ENCODE measurements at regions not wholly inside any gene's neighbourhood (a gene's known extent, or its start where the extent isn't known, plus 50 kb on each side); places are given as distances from the start of the nearest gene placed in this dataset.

GRCh38 chr3:26449996-26450395 lies 172.6 kb upstream of the LRRC3B start:
- Histone ChIP-seq H3K9me3 (ENCODE audit: severe bottlenecking) (peaks cover 2% of the 10 kb centered on the region), H3K4me1 (ENCODE audit: insufficient read depth, poor library complexity, severe bottlenecking) (no peaks in the 10 kb centered on the region), H3K27ac (ENCODE audit: poor library complexity, severe bottlenecking) (no peak overlapping the region), H3K27me3 (ENCODE audit: insufficient read depth, poor library complexity, severe bottlenecking) (no peaks in the 10 kb centered on the region), H3K4me3 (ENCODE audit: severe bottlenecking) (no peak overlapping the region), H3K36me3 (ENCODE audit: low read depth) (no peaks in the 10 kb centered on the region)
- DNase-seq (ENCODE audit: low spot score) = no peak
- no peak for TF ChIP-seq CTCF (IDR thresholded peaks at IDR 0.05; ENCODE audit: poor library complexity, severe bottlenecking)
- no peak for ATAC-seq (ENCODE audit: low read depth)

GRCh38 chr3:26452363-26452762 lies 170.2 kb upstream of the LRRC3B start:
- Histone ChIP-seq H3K36me3 (ENCODE audit: low read depth) (no peaks in the 10 kb centered on the region), H3K4me1 (ENCODE audit: insufficient read depth, poor library complexity, severe bottlenecking) (no peaks in the 10 kb centered on the region), H3K27me3 (ENCODE audit: insufficient read depth, poor library complexity, severe bottlenecking) (no peaks in the 10 kb centered on the region), H3K4me3 (ENCODE audit: severe bottlenecking) (no peak overlapping the region), H3K27ac (ENCODE audit: poor library complexity, severe bottlenecking) (no peak overlapping the region), H3K9me3 (ENCODE audit: severe bottlenecking) (peaks cover 2% of the 10 kb centered on the region)
- DNase-seq (ENCODE audit: low spot score) (no peak), ATAC-seq (ENCODE audit: low read depth) (no peak)
- no peak for TF ChIP-seq CTCF (IDR thresholded peaks at IDR 0.05; ENCODE audit: poor library complexity, severe bottlenecking)

- no peaks in the 10 kb centered on the region for H3K36me3 ChIP-seq (ENCODE audit: low read depth)
- no peak for DNase-seq (ENCODE audit: low spot score)
- TF ChIP-seq CTCF (IDR thresholded peaks at IDR 0.05; ENCODE audit: poor library complexity, severe bottlenecking) = no peak
- no peaks in the 10 kb centered on the region for H3K9me3 ChIP-seq (ENCODE audit: severe bottlenecking)
- H3K4me3 ChIP-seq (ENCODE audit: severe bottlenecking) = no peak overlapping the region
- no peaks in the 10 kb centered on the region for H3K4me1 ChIP-seq (ENCODE audit: insufficient read depth, poor library complexity, severe bottlenecking)
- H3K27ac ChIP-seq (ENCODE audit: poor library complexity, severe bottlenecking) = no peak overlapping the region
- no peak for ATAC-seq (ENCODE audit: low read depth)
- no peaks in the 10 kb centered on the region for H3K27me3 ChIP-seq (ENCODE audit: insufficient read depth, poor library complexity, severe bottlenecking)
These were observed 161.6 kb upstream of the LRRC3B start for GRCh38 chr3:26460985-26461384.

- no peaks in the 10 kb centered on the region for H3K4me1 ChIP-seq (ENCODE audit: insufficient read depth, poor library complexity, severe bottlenecking)
- ATAC-seq (ENCODE audit: low read depth) = no peak
These were observed 150.2 kb upstream of the LRRC3B start for GRCh38 chr3:26472345-26472744.

GRCh38 chr3:26474706-26475105 lies 147.9 kb upstream of the LRRC3B start:
- H3K4me3 ChIP-seq (ENCODE audit: severe bottlenecking) = no peak overlapping the region
- no peak overlapping the region for H3K27ac ChIP-seq (ENCODE audit: poor library complexity, severe bottlenecking)
- H3K9me3 ChIP-seq (ENCODE audit: severe bottlenecking) = peaks cover 5% of the 10 kb centered on the region
- DNase-seq (ENCODE audit: low spot score) (no peak), ATAC-seq (ENCODE audit: low read depth) (no peak)
- H3K4me1 ChIP-seq (ENCODE audit: insufficient read depth, poor library complexity, severe bottlenecking) = no peaks in the 10 kb centered on the region
- no peaks in the 10 kb centered on the region for H3K36me3 ChIP-seq (ENCODE audit: low read depth)
- TF ChIP-seq CTCF (IDR thresholded peaks at IDR 0.05; ENCODE audit: poor library complexity, severe bottlenecking) = no peak
- no peaks in the 10 kb centered on the region for H3K27me3 ChIP-seq (ENCODE audit: insufficient read depth, poor library complexity, severe bottlenecking)

More at GRCh38 chr3:26472345-26472744, 150.2 kb upstream of the LRRC3B start:
- Histone ChIP-seq H3K27me3 (ENCODE audit: insufficient read depth, poor library complexity, severe bottlenecking) (no peaks in the 10 kb centered on the region), H3K4me3 (ENCODE audit: severe bottlenecking) (no peak overlapping the region), H3K27ac (ENCODE audit: poor library complexity, severe bottlenecking) (no peak overlapping the region), H3K36me3 (ENCODE audit: low read depth) (no peaks in the 10 kb centered on the region), H3K9me3 (ENCODE audit: severe bottlenecking) (peaks cover 5% of the 10 kb centered on the region)
- DNase-seq (ENCODE audit: low spot score) = no peak
- no peak for TF ChIP-seq CTCF (IDR thresholded peaks at IDR 0.05; ENCODE audit: poor library complexity, severe bottlenecking)
